Colonic mucosa (tissue), 4 donors: ENCODE measurements at regions not wholly inside any gene's neighbourhood (a gene's known extent, or its start where the extent isn't known, plus 50 kb on each side); places are given as distances from the start of the nearest gene placed in this dataset.

Experiments used
- DNase-seq: peaks from one replicate; pipeline ENCODE4 v3.0.0-alpha.2; 2020
- H3K27ac ChIP-seq: fragments of 200-600 bp; one replicate; pipeline ENCODE4 v1.8.0; 2021
- H3K27me3 ChIP-seq: fragments of 200-600 bp; one replicate; pipeline ENCODE4 v1.8.0; 2021
- H3K36me3 ChIP-seq: fragments of 200-600 bp; one replicate; pipeline ENCODE4 v1.8.0; 2021
- H3K4me1 ChIP-seq: fragments of 200-600 bp; one replicate; pipeline ENCODE4 v1.8.0; 2021; ENCODE audit warnings: mild to moderate bottlenecking
- H3K4me3 ChIP-seq: fragments of 200-600 bp; one replicate; pipeline ENCODE4 v1.8.0; 2021
- H3K9ac ChIP-seq, 2 donors: one replicate each; pipeline ENCODE4 v1.7.0; 2013; ENCODE audit warnings: control low read depth in 2 of 2, low read depth in 2 of 2, low read length in 2 of 2
- H3K9me3 ChIP-seq: fragments of 200-600 bp; one replicate; pipeline ENCODE4 v1.8.0; 2021
- CTCF ChIP-seq: fragments of 200-600 bp; IDR thresholded peaks from one replicate; pipeline ENCODE4 v1.8.0; 2022; ENCODE audit warnings: antibody characterized with exemption, mild to moderate bottlenecking
- intact Hi-C: fragments of 100-400 bp; cut with DNase I; formaldehyde crosslinking; loops from one replicate; pipeline ENCODE4 v1.14.1; 2022
- donor health status: healthy.
- donor health status: DM: no; HTN: no; CAD: no.
- donor health status: DM: no; HTN: no; CAD: no.

GRCh38 chr2:139742216-139743172 is 962.3 kb upstream of the NXPH2 start:
- no peak overlapping the region for H3K4me3 ChIP-seq
- H3K9ac ChIP-seq: no peak overlapping the region
- no peak overlapping the region for H3K27ac ChIP-seq
- TF ChIP-seq CTCF: no peak
- DNase-seq: no peak
- H3K27me3 ChIP-seq: no peaks in the 10 kb centered on the region
- intact Hi-C loops: no loop called here
- H3K4me1 ChIP-seq: no peaks in the 10 kb centered on the region
- no peaks in the 10 kb centered on the region for H3K9me3 ChIP-seq
- H3K36me3 ChIP-seq: no peaks in the 10 kb centered on the region

- H3K36me3 ChIP-seq: no peaks in the 10 kb centered on the region
- no peak overlapping the region for H3K27ac ChIP-seq
- no peak overlapping the region for H3K9ac ChIP-seq
- H3K27me3 ChIP-seq: no peaks in the 10 kb centered on the region
- no peaks in the 10 kb centered on the region for H3K9me3 ChIP-seq
- H3K4me1 ChIP-seq: no peaks in the 10 kb centered on the region
- intact Hi-C loops: no loop called here
- no peak for TF ChIP-seq CTCF
- no peak overlapping the region for H3K4me3 ChIP-seq
- no peak for DNase-seq
Measured at GRCh38 chr2:139737659-139738058, 957.5 kb upstream of the NXPH2 start.

GRCh38 chr2:139730197-139730596 is 950.0 kb upstream of the NXPH2 start:
- no peak for TF ChIP-seq CTCF
- Histone ChIP-seq H3K4me1 (no peaks in the 10 kb centered on the region), H3K27ac (no peak overlapping the region), H3K4me3 (no peak overlapping the region), H3K27me3 (no peaks in the 10 kb centered on the region), H3K9me3 (no peaks in the 10 kb centered on the region), H3K9ac (no peak overlapping the region), H3K36me3 (no peaks in the 10 kb centered on the region)
- DNase-seq: no peak
- intact Hi-C loops: no loop called here

- no peak for DNase-seq
- H3K4me1 ChIP-seq: no peaks in the 10 kb centered on the region
- H3K9ac ChIP-seq: no peak overlapping the region
- H3K27ac ChIP-seq: no peak overlapping the region
- no peaks in the 10 kb centered on the region for H3K36me3 ChIP-seq
- no peak overlapping the region for H3K4me3 ChIP-seq
- intact Hi-C loops: no loop called here
- no peaks in the 10 kb centered on the region for H3K27me3 ChIP-seq
- no peak for TF ChIP-seq CTCF
- no peaks in the 10 kb centered on the region for H3K9me3 ChIP-seq
Measured at GRCh38 chr2:139721411-139721995, 941.3 kb upstream of the NXPH2 start.

- Histone ChIP-seq H3K27me3 (no peaks in the 10 kb centered on the region), H3K4me3 (no peak overlapping the region), H3K9me3 (no peaks in the 10 kb centered on the region), H3K4me1 (no peaks in the 10 kb centered on the region), H3K9ac (no peak overlapping the region), H3K36me3 (no peaks in the 10 kb centered on the region), H3K27ac (no peak overlapping the region)
- intact Hi-C loops: no loop called here
- TF ChIP-seq CTCF: no peak
- DNase-seq: no peak
Measured at GRCh38 chr2:139720056-139720455, 939.9 kb upstream of the NXPH2 start.
